B cell (primary cell): ENCODE measurements at regions not wholly inside any gene's neighbourhood (a gene's known extent, or its start where the extent isn't known, plus 50 kb on each side); places are given as distances from the start of the nearest gene placed in this dataset.

Experiments used
- ATAC-seq: fragments of 200-7000 bp; cut with Tn5 transposase; one replicate; pipeline ENCODE4 v1.10.0; 2021; ENCODE audit warnings: low read depth, mild to moderate bottlenecking, moderate number of reproducible peaks, moderate library complexity
- CTCF ChIA-PET: fragments of 350-600 bp; sonication (Branson Sonifier 250); formaldehyde crosslinking; loops from one replicate; lab custom pipeline; 2021; ENCODE audit warnings: antibody characterized with exemption, inconsistent platforms; lab: Charles Lee
- POLR2A ChIA-PET: fragments of 350-600 bp; sonication (Branson Sonifier 250); formaldehyde crosslinking; loops from one replicate; lab custom pipeline; 2021; ENCODE audit warnings: antibody characterized with exemption; lab: Charles Lee
- DNase-seq: peaks from one replicate; pipeline ENCODE4 v3.0.0; 2013
- H2AFZ ChIP-seq: 2 replicates; pipeline ENCODE4 v1.6.1; 2012; ENCODE audit warnings: mild to moderate bottlenecking, low read depth, low read length; ENCODE audit not compliant: insufficient read depth, poor library complexity, severe bottlenecking
- H3K27ac ChIP-seq, 2 donors: 1 replicate in 1 of 2; 2 replicates in 1 of 2; pipeline ENCODE4 v1.5.1; 2012 to 2013; ENCODE audit warnings: low read length in 2 of 2, mild to moderate bottlenecking in 2 of 2, moderate library complexity in 1 of 2
- H3K27me3 ChIP-seq, 4 experiments: fragments of 200-600 bp in 1 of 4; sonication (generic) in 1 of 4; replicated peaks in 1 of 4; 1 replicate in 2 of 4; 2 replicates in 2 of 4; pipeline versions ENCODE4 v1.6.1 to v1.7.0; 2013 to 2016; ENCODE audit warnings: low read length in 3 of 4, mild to moderate bottlenecking in 2 of 4, mixed read lengths in 1 of 4, moderate library complexity in 1 of 4; ENCODE audit not compliant: insufficient read depth in 4 of 4, control insufficient read depth in 3 of 4; ENCODE audit errors: control extremely low read depth in 1 of 4
- H3K36me3 ChIP-seq, 2 experiments: replicated peaks in 1 of 2; 1 replicate in 1 of 2; 2 replicates in 1 of 2; pipeline versions ENCODE4 v1.6.1 to v1.7.1; 2013; ENCODE audit warnings: low read length in 1 of 2; ENCODE audit not compliant: insufficient read depth in 2 of 2, control insufficient read depth in 1 of 2; ENCODE audit errors: control extremely low read depth in 1 of 2, extremely low read depth in 1 of 2
- H3K4me1 ChIP-seq, 2 donors: fragments of 200-600 bp in 1 of 2; sonication (generic) in 1 of 2; 1 replicate in 1 of 2; 2 replicates in 1 of 2; pipeline versions ENCODE4 v1.5.1 to v1.6.1; 2013 to 2017; ENCODE audit warnings: low read length in 2 of 2; ENCODE audit not compliant: control insufficient read depth in 2 of 2, insufficient read depth in 2 of 2
- H3K4me2 ChIP-seq: replicated peaks from 2 replicates; pipeline ENCODE3; 2012; ENCODE audit warnings: mild to moderate bottlenecking, low read depth, low read length; ENCODE audit not compliant: poor library complexity, severe bottlenecking
- H3K4me3 ChIP-seq, 5 experiments: fragments of 200-600 bp in 1 of 5; sonication (generic) in 1 of 5; 1 replicate in 3 of 5; 2 replicates in 2 of 5; pipeline versions ENCODE4 v1.5.1 to v1.7.0; 2011 to 2016; ENCODE audit warnings: low read length in 4 of 5, mild to moderate bottlenecking in 4 of 5, low read depth in 2 of 5, control low read depth in 1 of 5, moderate library complexity in 1 of 5; ENCODE audit not compliant: insufficient read depth in 1 of 5; ENCODE audit errors: control extremely low read depth in 1 of 5, extremely low read depth in 1 of 5
- H3K79me2 ChIP-seq: fragments of 200-600 bp; sonication (generic); one replicate; pipeline ENCODE4 v1.6.0; 2016; ENCODE audit warnings: low read length; ENCODE audit not compliant: control insufficient read depth, insufficient read depth
- H3K9ac ChIP-seq: fragments of 200-600 bp; sonication (generic); 2 replicates; pipeline ENCODE4 v1.6.1; 2017; ENCODE audit warnings: mild to moderate bottlenecking, low read length, moderate library complexity
- H3K9me3 ChIP-seq, 3 donors: one replicate each; pipeline versions ENCODE4 v1.6.1 to v1.7.1; 2013; ENCODE audit warnings: low read length in 2 of 3; ENCODE audit not compliant: control insufficient read depth in 2 of 3, insufficient read depth in 1 of 3; ENCODE audit errors: control extremely low read depth in 1 of 3
- H4K20me1 ChIP-seq: 2 replicates; pipeline ENCODE4 v1.6.0; 2012; ENCODE audit warnings: mild to moderate bottlenecking, low read length; ENCODE audit not compliant: insufficient read depth, control insufficient read depth, poor library complexity, severe bottlenecking
- H3K27ac Mint-ChIP-seq: one replicate; pipeline ENCODE4 v1.8.0; 2021; ENCODE audit warnings: mixed read lengths
- H3K27me3 Mint-ChIP-seq: one replicate; pipeline ENCODE4 v1.8.0; 2021; ENCODE audit warnings: mixed read lengths
- H3K4me1 Mint-ChIP-seq: one replicate; pipeline ENCODE4 v1.8.0; 2021; ENCODE audit warnings: mixed read lengths
- H3K4me3 Mint-ChIP-seq: one replicate; pipeline ENCODE4 v1.8.0; 2021; ENCODE audit warnings: mixed read lengths
- H3K9me3 Mint-ChIP-seq: one replicate; pipeline ENCODE4 v1.8.0; 2022; ENCODE audit warnings: mixed read lengths; ENCODE audit not compliant: insufficient read depth
- CTCF ChIP-seq: fragments of 200-600 bp; IDR thresholded peaks from one replicate; pipeline ENCODE4 v1.8.0; 2022; ENCODE audit warnings: antibody characterized with exemption, mild to moderate bottlenecking
- EZH2 ChIP-seq: IDR thresholded peaks from 2 replicates; pipeline ENCODE4 v1.6.1; 2012; ENCODE audit warnings: borderline replicate concordance, low read depth, mild to moderate bottlenecking, moderate library complexity, low read length; ENCODE audit not compliant: insufficient read depth, poor library complexity, severe bottlenecking
- WGBS: methylation state at CpG from one replicate; pipeline ENCODE4 v1.1.5; 2013; ENCODE audit warnings: missing lambda C conversion rate; ENCODE audit not compliant: insufficient coverage; 5-methylcytosine and 5-hydroxymethylcytosine counted together
- intact Hi-C: fragments of 100-400 bp; cut with micrococcal nuclease; formaldehyde crosslinking; loops from one replicate; pipeline ENCODE4 v1.10.0; 2022

- no peaks in the 10 kb centered on the region for H3K9me3 Mint-ChIP-seq
- Histone ChIP-seq H3K27me3 (no peaks in the 10 kb centered on the region), H3K9me3 (peaks cover 0 to 4% (median 0%) of the 10 kb centered on the region in 3 donors), H3K4me1 (no peaks in the 10 kb centered on the region), H3K36me3 (no peaks in the 10 kb centered on the region), H3K27ac (no peak overlapping the region), H3K79me2 (no peaks in the 10 kb centered on the region), H3K4me2 (no peak overlapping the region), H3K4me3 (no peak overlapping the region), H4K20me1 (no peaks in the 10 kb centered on the region), H3K9ac (no peak overlapping the region), H2AFZ (no peak overlapping the region)
- ChIA-PET POLR2A (no interaction called here), CTCF (no interaction called here)
- H3K27ac Mint-ChIP-seq, result no peak overlapping the region
- DNase-seq, result no peak
- WGBS, result no CpG with 5 or more reads among the region's 2 CpGs
- no peak overlapping the region for H3K4me3 Mint-ChIP-seq
- no peak for TF ChIP-seq CTCF
- TF ChIP-seq EZH2, result no peak
- intact Hi-C loops, result no loop called here
- no peaks in the 10 kb centered on the region for H3K4me1 Mint-ChIP-seq
- ATAC-seq, result no peak
- no peaks in the 10 kb centered on the region for H3K27me3 Mint-ChIP-seq
Observed at GRCh38 chr12:105834496-105834895, 304.3 kb downstream of the NUAK1 start.

GRCh38 chr12:105835580-105836241, 303.0 kb downstream of the NUAK1 start:
- TF ChIP-seq CTCF (no peak), EZH2 (no peak)
- Histone ChIP-seq H3K36me3 (no peaks in the 10 kb centered on the region), H3K4me2 (no peak overlapping the region), H3K27me3 (no peaks in the 10 kb centered on the region), H3K4me1 (no peaks in the 10 kb centered on the region), H3K4me3 (no peak overlapping the region), H3K9me3 (no peaks in the 10 kb centered on the region), H3K27ac (no peak overlapping the region), H2AFZ (no peak overlapping the region), H4K20me1 (no peaks in the 10 kb centered on the region), H3K79me2 (no peaks in the 10 kb centered on the region), H3K9ac (no peak overlapping the region)
- Mint-ChIP-seq H3K27me3 (no peaks in the 10 kb centered on the region), H3K4me1 (no peaks in the 10 kb centered on the region), H3K4me3 (no peak overlapping the region), H3K27ac (no peak overlapping the region), H3K9me3 (no peaks in the 10 kb centered on the region)
- POLR2A ChIA-PET, result no interaction called here
- 67% methylated on average over 3 of the region's 4 CpGs for WGBS
- intact Hi-C loops, result no loop called here
- DNase-seq (no peak), ATAC-seq (no peak)
- CTCF ChIA-PET, result no interaction called here
